IPS-20b (cell line): ENCODE measurements at regions not wholly inside any gene's neighbourhood (a gene's known extent, or its start where the extent isn't known, plus 50 kb on each side); places are given as distances from the start of the nearest gene placed in this dataset.

Experiments
- H3K27ac ChIP-seq: one replicate; pipeline ENCODE4 v1.5.1; 2013; ENCODE audit warnings: low read length
- H3K27me3 ChIP-seq: 2 replicates; pipeline ENCODE4 v1.6.1; 2013; ENCODE audit warnings: mild to moderate bottlenecking, low read length, inconsistent platforms; ENCODE audit not compliant: insufficient read depth
- H3K36me3 ChIP-seq: 2 replicates; pipeline ENCODE4 v1.6.1; 2013; ENCODE audit warnings: low read depth, mild to moderate bottlenecking, inconsistent platforms, low read length, moderate library complexity; ENCODE audit not compliant: insufficient read depth
- H3K4me1 ChIP-seq: 2 replicates; pipeline ENCODE4 v1.6.1; 2013; ENCODE audit warnings: mild to moderate bottlenecking, control low read depth, inconsistent platforms, low read length, moderate library complexity; ENCODE audit not compliant: insufficient read depth
- H3K4me3 ChIP-seq: 2 replicates; pipeline ENCODE4 v1.5.1; 2013; ENCODE audit warnings: mild to moderate bottlenecking, low read length, inconsistent platforms
- H3K9ac ChIP-seq: 2 replicates; pipeline ENCODE4 v1.6.1; 2013; ENCODE audit warnings: low read depth, mild to moderate bottlenecking, inconsistent platforms, low read length, moderate library complexity
- H3K9me3 ChIP-seq: 2 replicates; pipeline ENCODE4 v1.6.1; 2013; ENCODE audit warnings: mild to moderate bottlenecking, low read depth, low read length, inconsistent platforms; ENCODE audit not compliant: insufficient read depth

DNA sequence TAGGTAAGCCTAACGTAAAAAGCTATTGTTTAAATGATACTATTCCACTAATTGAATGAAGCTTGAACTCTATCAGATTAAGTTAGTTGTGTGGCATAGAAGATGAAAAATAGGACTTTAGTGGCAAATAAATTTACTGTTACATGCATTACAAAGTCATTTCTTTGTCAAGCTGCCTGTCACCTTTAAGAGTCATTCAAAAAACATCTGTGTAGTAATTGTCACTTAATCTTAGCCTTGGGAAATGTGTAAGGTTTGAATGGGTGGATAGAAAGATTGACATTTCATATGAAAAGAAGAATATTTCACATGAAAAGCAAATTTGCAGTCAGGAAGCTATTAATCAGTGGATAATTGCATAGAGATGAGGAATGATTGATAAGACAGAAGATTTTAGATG, 473.5 kb downstream of the DNAH5 start:
- H3K27me3 ChIP-seq: no peaks in the 10 kb centered on the region
- H3K4me1 ChIP-seq: no peaks in the 10 kb centered on the region
- no peak overlapping the region for H3K9ac ChIP-seq
- H3K9me3 ChIP-seq: no peaks in the 10 kb centered on the region
- no peaks in the 10 kb centered on the region for H3K36me3 ChIP-seq
- no peak overlapping the region for H3K4me3 ChIP-seq
- no peak overlapping the region for H3K27ac ChIP-seq

DNA sequence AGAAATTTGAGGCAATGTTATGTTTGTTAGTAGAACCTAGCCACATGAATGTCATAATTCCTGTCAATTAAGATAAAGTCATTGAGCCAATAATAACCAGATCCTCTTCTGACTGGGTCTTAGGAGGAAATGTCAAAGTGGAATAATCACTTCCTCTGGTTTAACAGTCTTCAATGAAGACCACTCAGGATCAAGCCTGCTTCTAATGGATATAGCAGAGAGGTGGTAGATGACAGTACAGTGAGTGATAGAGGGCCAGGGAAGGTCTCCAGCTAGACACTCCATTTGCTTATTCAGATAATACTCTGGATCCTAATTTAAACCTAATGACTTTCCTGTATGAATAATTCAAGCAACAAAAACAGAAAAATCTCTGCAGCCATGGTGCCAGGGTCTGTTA, 474.2 kb downstream of the DNAH5 start:
- Histone ChIP-seq H3K27me3 (no peaks in the 10 kb centered on the region), H3K4me1 (no peaks in the 10 kb centered on the region), H3K36me3 (no peaks in the 10 kb centered on the region), H3K9ac (no peak overlapping the region), H3K4me3 (no peak overlapping the region), H3K9me3 (no peaks in the 10 kb centered on the region), H3K27ac (no peak overlapping the region)

DNA sequence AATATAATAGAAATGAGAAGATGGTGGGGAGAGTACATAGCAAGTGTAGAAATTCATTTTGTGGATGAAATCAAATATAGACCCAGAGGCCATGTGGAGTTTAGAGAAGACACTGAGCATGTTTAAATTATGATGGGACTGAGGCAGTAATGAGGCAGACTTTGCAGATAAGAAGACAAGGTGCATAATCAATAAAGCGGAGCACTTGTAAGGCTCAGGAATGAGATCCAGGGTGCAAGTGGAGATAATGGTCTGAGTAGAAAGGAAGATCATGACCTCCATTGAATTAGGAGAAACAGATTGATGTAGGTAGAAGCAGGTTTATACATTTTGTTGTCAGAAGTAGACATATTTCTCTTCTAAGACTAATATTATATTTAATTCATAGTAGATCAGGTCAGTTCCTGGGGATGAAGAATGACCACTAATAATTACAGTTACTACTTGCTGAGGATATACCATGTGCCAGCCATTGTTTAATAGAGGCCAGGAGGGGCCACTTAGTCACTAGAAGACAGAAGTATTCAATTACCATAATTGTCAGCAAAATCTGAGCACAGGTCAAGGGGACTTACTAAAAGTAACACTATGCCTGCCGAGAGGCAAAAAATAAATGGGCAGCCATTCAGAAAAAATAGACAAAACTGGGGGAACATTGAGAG, 479.8 kb downstream of the DNAH5 start:
- no peaks in the 10 kb centered on the region for H3K9me3 ChIP-seq
- no peak overlapping the region for H3K9ac ChIP-seq
- no peaks in the 10 kb centered on the region for H3K36me3 ChIP-seq
- H3K27ac ChIP-seq: no peak overlapping the region
- no peaks in the 10 kb centered on the region for H3K27me3 ChIP-seq
- H3K4me3 ChIP-seq: no peak overlapping the region
- no peaks in the 10 kb centered on the region for H3K4me1 ChIP-seq

DNA sequence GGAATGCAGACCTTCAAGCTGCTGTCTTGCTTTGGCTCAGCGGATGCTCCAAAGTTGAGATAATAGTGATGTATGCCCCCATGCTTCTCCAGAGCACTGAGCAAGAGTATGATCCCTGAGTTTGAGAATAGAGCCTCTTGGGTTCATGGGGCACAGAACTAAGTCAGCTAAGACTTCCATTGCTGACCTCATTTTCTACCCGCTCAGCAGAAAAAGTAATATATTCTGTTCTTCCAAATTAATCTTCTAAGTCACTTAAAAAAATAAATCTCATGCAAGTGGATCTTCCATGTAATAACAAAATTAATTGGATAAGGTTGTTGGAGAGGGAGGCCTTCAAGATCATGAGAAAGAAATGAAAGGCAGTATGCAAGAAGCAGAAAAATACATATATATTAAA, 483.9 kb downstream of the DNAH5 start:
- no peaks in the 10 kb centered on the region for H3K9me3 ChIP-seq
- no peak overlapping the region for H3K9ac ChIP-seq
- H3K36me3 ChIP-seq: no peaks in the 10 kb centered on the region
- H3K27me3 ChIP-seq: no peaks in the 10 kb centered on the region
- no peak overlapping the region for H3K27ac ChIP-seq
- no peaks in the 10 kb centered on the region for H3K4me1 ChIP-seq
- H3K4me3 ChIP-seq: no peak overlapping the region

DNA sequence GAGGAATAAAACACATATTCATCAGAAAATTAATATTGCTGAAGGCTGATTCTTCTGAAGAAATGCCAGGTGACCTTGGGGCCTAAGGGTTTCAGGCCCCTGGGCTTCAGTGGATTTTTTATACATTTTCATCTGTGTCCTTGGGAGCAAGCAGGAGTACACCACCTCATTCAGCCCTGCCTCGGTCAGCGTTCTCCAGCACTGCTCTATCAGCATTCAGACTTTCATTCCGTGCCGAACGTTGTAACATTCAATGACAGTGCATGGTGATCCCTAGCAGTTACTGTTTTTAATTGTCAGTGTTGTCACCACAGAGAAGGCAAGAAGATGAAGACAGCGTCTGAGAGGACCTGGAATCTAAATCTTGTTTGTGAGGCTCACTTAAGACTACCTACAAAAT, 490.4 kb downstream of the DNAH5 start:
- no peaks in the 10 kb centered on the region for H3K36me3 ChIP-seq
- no peak overlapping the region for H3K27ac ChIP-seq
- H3K4me1 ChIP-seq: no peaks in the 10 kb centered on the region

GRCh38 chr5:13448843-13449242, 495.6 kb downstream of the DNAH5 start:
- no peak overlapping the region for H3K4me3 ChIP-seq
- no peaks in the 10 kb centered on the region for H3K36me3 ChIP-seq
- no peaks in the 10 kb centered on the region for H3K27me3 ChIP-seq
- no peaks in the 10 kb centered on the region for H3K4me1 ChIP-seq
- H3K27ac ChIP-seq: no peak overlapping the region
- H3K9ac ChIP-seq: no peak overlapping the region
- no peaks in the 10 kb centered on the region for H3K9me3 ChIP-seq

More for the DNA sequence above, 490.4 kb downstream of the DNAH5 start:
- no peaks in the 10 kb centered on the region for H3K27me3 ChIP-seq
- no peak overlapping the region for H3K4me3 ChIP-seq
- H3K9me3 ChIP-seq: no peaks in the 10 kb centered on the region
- H3K9ac ChIP-seq: no peak overlapping the region

DNA sequence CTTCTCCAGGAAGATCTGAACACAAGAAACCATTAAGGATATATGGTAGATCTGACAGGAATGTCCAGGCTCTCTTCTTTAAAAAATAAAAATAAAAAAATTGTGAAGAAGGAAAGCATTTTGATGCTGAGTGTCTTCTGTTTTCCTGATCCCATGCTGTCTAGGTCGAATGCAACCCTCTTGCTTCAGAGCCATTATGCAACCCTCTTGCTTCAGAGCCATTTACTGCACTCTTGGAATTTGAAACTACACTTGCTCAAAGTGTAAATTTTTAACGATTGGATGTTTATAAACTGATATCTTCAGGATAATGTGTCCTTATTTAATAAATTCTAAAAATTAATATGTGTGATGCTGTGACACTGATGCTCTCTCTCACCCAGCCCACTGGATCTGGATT, 505.1 kb downstream of the DNAH5 start:
- no peaks in the 10 kb centered on the region for H3K27me3 ChIP-seq
- no peak overlapping the region for H3K9ac ChIP-seq
- H3K4me1 ChIP-seq: no peaks in the 10 kb centered on the region
- H3K27ac ChIP-seq: no peak overlapping the region
- H3K4me3 ChIP-seq: no peak overlapping the region
- no peaks in the 10 kb centered on the region for H3K9me3 ChIP-seq
- no peaks in the 10 kb centered on the region for H3K36me3 ChIP-seq

DNA sequence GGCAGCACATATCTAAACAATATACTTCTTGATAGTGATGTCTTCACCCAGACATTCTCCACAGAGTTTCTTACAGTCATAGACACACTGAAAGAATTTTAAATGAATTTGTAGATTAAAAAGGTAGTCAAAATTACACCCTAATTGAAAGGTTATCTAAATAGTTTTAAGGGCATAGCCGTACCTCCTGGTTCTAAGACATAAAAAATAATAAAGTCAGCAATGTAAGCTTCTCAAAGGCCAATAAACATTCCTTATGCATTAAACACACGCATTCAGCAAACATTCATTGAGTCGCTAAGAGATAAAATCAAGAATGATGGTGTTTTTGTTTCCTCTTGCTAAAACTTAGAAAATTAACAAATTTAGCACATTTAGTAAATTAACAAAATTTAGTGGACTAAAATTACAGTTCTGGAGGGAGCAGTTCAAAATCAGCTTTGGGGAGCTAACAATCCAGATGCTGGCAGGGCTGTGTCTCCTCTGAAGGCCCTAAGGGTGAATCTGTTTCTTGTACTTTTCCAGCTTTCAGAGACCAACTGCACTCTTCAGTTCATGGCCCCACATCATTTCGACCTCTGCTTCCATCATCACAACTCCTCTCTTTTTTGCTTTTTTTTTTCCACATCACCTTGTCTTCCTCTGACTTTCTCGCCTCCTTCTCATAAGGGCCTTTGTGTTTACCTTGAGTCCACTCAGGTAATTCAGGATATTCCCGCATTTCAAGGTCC, 516.5 kb downstream of the DNAH5 start:
- Histone ChIP-seq H3K36me3 (no peaks in the 10 kb centered on the region), H3K9ac (no peak overlapping the region), H3K27me3 (no peaks in the 10 kb centered on the region), H3K4me1 (no peaks in the 10 kb centered on the region), H3K9me3 (no peaks in the 10 kb centered on the region), H3K4me3 (no peak overlapping the region), H3K27ac (no peak overlapping the region)

DNA sequence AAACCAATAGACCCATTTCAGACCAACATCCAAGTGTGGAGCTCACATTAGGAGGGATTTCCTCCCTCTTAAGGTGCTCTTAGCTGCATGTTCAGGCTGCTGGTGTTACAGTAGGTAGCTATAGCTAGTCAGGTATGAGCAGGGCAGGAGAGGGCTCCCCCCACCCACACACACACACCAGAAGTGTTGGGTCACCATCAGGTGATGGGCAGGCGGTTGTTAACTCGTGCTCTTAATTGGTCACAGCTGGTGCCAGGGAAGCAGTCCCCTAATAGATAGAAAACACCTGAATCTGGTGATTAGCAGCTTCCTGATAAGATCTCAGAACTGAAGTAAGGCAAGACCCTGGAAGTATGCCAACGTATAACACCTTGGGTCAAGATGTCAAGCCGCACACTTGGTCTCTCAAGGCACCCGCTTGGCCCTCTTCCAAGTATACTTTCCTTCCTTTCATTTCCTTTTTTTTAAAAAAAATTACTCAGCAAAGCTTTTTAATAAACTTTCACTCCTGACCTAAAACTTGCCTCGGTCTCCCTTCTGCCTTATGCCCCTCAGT, 532.4 kb downstream of the DNAH5 start:
- Histone ChIP-seq H3K9ac (no peak overlapping the region), H3K27ac (no peak overlapping the region), H3K36me3 (no peaks in the 10 kb centered on the region), H3K4me3 (no peak overlapping the region), H3K9me3 (no peaks in the 10 kb centered on the region), H3K27me3 (no peaks in the 10 kb centered on the region), H3K4me1 (no peaks in the 10 kb centered on the region)

DNA sequence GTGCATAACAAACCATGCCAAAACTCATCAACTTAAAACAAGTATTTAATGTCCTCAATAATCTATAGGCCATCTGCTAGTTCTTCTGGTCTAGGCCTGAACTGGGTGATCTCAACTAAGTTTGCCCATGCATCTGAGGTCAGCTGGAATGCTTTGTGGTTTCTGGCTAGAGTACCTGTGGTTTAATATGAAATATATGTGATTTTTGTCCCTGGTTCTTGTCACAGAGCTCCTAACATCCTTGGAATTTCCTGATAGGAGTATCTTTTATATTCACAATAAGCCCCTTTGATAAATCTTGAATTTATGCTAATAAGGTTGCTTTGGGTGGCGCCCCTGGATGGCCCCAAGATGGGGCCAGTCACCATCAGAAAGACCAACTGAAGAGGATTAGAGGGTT, 535.9 kb downstream of the DNAH5 start:
- Histone ChIP-seq H3K27me3 (no peaks in the 10 kb centered on the region), H3K4me3 (no peak overlapping the region), H3K36me3 (no peaks in the 10 kb centered on the region), H3K27ac (no peak overlapping the region), H3K4me1 (no peaks in the 10 kb centered on the region), H3K9me3 (no peaks in the 10 kb centered on the region), H3K9ac (no peak overlapping the region)

DNA sequence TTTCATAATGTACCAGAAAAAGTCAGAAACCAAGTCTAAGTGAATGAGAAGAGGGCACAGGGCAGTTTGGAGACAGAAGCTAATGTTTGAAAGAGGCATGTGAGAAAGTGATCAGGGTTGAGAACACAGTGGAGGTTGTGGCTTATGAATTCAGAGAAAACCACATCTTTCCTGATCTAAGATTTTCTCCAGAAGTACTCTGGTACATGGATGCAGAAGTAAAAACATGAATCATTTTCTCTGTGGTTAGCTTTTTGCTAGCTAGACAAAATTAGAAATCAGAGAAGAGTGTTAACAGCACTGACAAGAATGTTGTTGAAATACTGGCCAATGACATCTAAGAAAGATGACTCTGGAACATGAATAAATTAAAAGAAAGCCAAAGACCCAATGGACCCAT, 541.1 kb downstream of the DNAH5 start:
- no peaks in the 10 kb centered on the region for H3K27me3 ChIP-seq
- no peak overlapping the region for H3K27ac ChIP-seq
- no peak overlapping the region for H3K9ac ChIP-seq
- no peaks in the 10 kb centered on the region for H3K4me1 ChIP-seq
- no peak overlapping the region for H3K4me3 ChIP-seq
- no peaks in the 10 kb centered on the region for H3K9me3 ChIP-seq
- no peaks in the 10 kb centered on the region for H3K36me3 ChIP-seq

DNA sequence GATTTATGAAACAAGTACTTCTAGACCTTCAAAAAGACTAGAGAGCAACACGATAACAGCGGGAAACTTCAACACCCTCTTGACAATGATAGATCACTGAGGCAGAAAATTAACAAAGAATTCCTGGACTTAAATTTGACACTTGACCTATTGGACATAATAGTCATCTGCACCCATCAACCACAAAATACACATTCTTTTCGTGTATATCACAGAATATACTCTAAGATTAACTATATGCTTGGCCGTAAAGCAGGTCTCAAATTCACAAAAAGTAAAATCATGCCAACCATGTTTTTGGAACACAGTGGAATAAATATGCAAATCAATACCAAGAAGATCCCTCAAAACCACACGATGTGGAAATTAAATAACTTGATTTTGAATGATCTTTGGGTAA, 559.4 kb downstream of the DNAH5 start:
- H3K36me3 ChIP-seq: no peaks in the 10 kb centered on the region
- no peaks in the 10 kb centered on the region for H3K27me3 ChIP-seq
- H3K9ac ChIP-seq: no peak overlapping the region
- H3K27ac ChIP-seq: no peak overlapping the region
- H3K9me3 ChIP-seq: peaks cover 24% of the 10 kb centered on the region; the same call in 1 of the 2 replicates
- H3K4me3 ChIP-seq: no peak overlapping the region
- no peaks in the 10 kb centered on the region for H3K4me1 ChIP-seq
